ENCODE measurements at regions not wholly inside any gene's neighbourhood (a gene's known extent, or its start where the extent isn't known, plus 50 kb on each side); places are given as distances from the start of the nearest gene placed in this dataset.
"Not testable (repeated sequence)": the region's sequence is repeated elsewhere in the genome, so short reads cannot be mapped to it uniquely, and the experiment has no call there.

- no peak for DNase-seq (ENCODE audit: low read depth)
Measured at GRCh38 chr14:71748196-71748595, 184.0 kb upstream of the RGS6 start.

DNA sequence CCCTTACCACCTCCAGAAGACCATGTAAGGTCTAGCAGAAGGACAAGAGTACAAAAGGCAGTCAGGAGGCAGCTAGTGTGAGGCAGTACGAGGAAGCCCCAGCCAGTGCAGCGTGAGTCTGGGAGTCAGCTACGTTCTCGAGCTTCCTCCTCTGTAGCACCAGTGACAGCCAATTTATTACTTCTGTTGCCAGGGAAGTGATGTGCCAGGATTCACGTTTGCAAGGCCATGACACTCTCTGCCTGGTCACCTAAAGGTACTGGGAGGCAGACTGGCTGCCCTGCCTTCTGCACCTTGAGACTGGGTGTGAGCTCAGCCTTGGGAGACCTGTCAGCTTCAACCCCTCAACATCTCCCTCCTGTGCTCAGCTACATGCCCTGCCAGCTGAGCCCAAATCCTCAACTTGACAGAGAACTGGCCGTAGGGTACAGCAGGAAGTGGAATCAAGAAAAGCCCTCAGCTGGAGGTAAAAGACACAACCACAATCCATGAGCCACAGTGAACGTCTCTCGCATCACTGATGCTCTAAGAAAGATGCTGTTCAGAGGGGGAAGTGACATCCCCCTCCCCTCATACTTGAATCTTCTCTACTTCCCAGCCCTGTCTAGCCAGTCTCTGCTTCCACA, 182.5 kb upstream of the RGS6 start:
- DNase-seq (ENCODE audit: low read depth), result no peak

DNA sequence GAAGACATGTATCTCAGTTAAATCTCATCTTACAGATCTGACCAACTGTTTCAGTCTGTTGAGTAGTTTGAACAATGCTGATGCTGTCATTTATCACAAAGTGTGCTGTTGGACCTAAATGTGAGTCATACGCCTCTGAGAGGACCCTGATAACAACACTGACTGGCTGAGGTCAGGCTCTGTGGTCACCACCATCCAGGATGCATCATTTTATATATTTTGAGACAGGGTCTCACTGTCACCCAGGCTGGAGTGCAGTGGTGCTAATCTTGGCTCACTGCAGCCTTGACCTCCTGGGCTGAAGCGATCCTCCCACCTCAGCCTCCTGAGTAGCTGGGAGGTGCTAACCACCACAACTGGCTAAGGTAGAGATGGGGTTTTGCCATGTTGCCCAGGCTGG, 181.0 kb upstream of the RGS6 start:
- DNase-seq (ENCODE audit: low read depth), result no peak

DNA sequence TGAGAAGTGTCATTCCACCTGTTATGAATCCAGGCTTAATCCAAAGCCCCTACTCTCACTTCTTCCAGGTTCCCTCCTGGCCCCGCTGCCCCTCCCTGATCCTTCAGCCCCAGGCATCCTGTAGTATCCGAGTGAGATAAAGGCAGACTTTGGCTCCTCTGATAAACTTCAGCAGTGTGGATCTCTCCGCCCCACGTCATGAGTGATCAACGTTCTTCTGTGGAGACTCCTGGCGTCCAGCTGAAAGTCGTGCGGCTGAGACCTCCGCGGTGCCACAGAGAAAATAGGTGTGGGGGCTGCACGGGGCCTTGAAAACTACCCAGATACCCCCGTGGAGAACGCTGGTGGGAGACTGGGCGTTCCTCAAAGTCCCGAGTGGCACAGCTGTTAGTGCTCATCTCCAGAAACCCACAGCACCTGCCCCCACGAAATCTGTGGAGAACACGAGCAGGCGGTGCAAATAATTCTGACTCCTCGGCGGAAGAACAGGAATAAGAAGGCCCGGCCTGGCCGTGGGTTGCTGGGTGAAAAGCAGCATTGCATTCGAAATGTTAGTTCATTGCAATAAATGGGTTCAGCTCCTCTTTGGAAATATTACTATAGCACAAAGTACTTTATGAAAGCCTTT, 180.0 kb upstream of the RGS6 start:
- no peak for DNase-seq (ENCODE audit: low read depth)

GRCh38 chr14:71753126-71753830, 179.0 kb upstream of the RGS6 start:
- peak; percentile 85 for DNase-seq (ENCODE audit: low read depth)

GRCh38 chr14:71753976-71754375, 178.3 kb upstream of the RGS6 start:
- no peak for DNase-seq (ENCODE audit: low read depth)

- no peak for DNase-seq (ENCODE audit: low read depth)
Measured at GRCh38 chr14:71754422-71755095, 177.7 kb upstream of the RGS6 start.

- DNase-seq (ENCODE audit: low read depth), result no peak
Measured at GRCh38 chr14:71758229-71758951, 173.8 kb upstream of the RGS6 start.

- no peak for DNase-seq (ENCODE audit: low read depth)
Measured at GRCh38 chr14:71762575-71762974, 169.7 kb upstream of the RGS6 start.

- no peak for DNase-seq (ENCODE audit: low read depth)
Measured at GRCh38 chr14:71764701-71765382, 167.4 kb upstream of the RGS6 start.

GRCh38 chr14:71765505-71765904, 166.7 kb upstream of the RGS6 start:
- no peak for DNase-seq (ENCODE audit: low read depth)

DNA sequence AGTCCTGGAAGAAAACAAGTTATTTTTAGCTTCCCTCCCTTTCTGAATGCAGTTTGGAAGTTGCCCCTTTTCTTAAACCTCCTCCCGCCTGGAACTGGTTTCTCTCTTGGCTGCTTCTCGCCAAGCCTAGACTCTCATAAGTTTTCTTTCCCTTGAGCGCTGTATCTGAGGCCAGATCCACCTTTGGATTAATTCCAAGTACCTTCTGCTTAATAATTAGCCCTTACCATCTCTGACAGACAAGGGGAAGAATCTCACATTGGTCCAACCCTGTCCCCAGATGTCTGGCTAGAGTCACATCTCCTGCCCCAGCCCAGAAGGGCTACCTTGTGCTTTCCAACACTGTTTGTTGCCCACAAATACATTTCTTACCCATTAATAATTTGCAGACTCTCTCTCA, 161.8 kb upstream of the RGS6 start:
- DNase-seq (ENCODE audit: low read depth), result no peak

DNA sequence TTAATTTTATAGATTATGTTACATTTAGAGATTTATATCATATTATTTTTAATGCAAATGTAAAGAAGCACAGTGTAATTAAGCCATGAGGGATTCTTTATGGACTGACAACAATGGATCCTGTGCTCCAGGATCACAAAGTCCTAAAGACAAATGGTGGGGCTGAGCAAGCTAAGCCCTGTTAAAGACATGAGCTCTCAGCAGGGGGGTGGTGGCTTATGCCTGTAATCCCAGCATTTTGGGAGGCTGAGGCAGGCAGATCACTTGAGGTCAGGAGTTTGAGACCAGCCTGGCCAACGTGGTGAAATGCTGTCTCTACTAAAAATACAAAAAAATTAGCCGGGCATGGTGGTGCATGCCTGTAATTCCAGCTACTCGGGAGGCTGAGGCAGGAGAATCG, 160.8 kb upstream of the RGS6 start:
- DNase-seq (ENCODE audit: low read depth), result not testable (repeated sequence)

DNA sequence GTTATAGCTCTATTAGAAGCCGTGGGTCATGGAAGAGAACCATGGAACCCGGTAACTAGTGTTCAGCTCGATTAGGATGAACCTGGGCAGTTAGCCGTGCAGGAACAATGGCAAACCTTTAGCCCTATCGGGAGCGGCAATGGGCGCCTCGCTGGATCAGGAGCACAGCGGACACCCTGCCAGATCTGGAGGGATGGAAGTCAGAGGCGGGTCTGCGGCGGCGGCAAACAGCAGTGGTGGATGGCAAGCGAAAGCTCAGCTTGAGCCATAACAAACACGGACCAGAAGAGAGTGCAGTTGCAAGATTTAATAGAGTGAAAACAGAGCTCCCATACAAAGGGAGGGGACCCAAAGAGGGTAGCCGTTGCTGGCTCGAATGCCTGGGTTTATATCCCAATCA, 160.2 kb upstream of the RGS6 start:
- not testable (repeated sequence) for DNase-seq (ENCODE audit: low read depth)

GRCh38 chr14:71773898-71774481, 158.2 kb upstream of the RGS6 start:
- no peak for DNase-seq (ENCODE audit: low read depth)

DNA sequence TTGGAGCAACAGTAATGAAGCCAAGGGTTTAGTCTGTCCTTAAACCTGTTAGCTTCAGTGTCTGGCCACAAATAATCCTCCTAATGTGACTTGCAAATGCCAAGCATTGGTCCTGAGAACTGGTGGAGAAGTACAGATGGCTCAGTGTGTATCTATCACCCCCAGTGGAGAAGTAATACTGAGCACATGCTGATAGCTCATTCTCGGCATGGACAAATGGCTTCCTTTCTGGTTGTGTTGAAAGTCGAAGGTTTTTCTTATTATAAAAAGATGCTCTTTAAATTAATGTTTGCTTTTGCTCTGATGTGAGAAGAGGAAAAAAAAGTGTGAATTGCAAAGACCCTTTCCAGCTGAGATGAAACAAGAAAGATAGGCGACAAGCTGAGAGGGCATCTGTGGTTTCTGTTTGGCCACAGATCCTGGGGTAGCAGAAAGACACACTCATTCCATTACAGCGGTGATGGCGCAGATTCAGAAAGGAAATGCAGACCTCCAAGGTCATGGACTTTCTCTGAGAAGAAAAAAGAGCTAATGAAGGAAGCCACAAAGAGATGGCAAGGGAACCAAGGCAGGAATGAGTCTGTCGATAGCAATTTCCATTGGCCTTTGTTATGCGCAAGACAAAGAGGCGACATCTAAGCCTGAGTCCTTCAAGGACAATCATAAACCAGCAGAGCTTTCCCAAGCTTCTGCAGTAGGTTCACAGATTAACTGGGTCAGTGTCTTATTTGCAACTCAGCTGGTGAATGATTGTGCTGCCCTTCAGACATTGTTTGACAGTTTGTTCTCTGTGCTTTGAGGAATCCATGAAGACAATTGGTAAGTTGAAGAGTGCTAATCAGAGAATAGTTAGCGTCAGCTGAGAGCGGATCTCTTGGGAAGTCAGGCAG, 155.5 kb upstream of the RGS6 start:
- no peak for DNase-seq (ENCODE audit: low read depth)

DNA sequence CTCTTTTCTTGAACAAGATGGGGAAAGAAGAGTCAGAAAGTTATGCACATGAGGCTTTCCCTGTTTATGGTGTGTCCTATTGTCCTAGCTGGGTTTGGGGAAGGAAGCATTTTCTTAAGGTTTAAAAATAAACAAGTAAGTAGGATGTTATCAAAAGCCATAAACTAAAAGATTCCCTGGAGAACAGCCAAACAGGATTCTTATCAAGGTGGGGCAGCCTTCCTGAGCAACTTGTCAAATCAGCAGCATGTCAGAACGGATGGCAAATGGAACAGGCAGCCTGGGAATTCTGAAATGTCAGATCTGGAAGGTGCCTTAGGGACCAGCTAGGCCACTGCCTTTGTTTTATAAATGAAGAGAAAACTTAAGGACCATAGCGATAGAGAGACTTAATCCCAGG, 152.2 kb upstream of the RGS6 start:
- no peak for DNase-seq (ENCODE audit: low read depth)

DNA sequence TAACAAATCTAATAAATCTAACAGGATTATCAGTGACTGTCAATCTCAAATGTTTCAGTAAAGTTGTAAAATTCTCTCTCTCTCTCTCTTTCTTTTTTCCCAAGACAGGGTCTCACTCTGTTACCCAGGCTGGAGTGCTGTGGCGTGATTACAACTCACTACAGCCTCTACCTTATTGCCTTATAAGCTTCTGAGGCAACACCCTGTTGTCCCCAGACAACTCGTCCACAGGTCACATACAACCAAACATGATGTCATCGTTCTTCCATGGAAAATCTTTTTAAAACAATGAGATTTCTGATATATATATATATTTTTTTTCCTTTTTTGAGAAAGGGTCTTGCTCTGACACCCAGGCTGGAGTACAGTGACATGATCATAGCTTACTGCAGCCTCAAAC, 151.4 kb upstream of the RGS6 start:
- DNase-seq (ENCODE audit: low read depth), result no peak

- DNase-seq (ENCODE audit: low read depth), result no peak
Measured at GRCh38 chr14:71783088-71783487, 149.1 kb upstream of the RGS6 start.

GRCh38 chr14:71783786-71784185, 148.4 kb upstream of the RGS6 start:
- no peak for DNase-seq (ENCODE audit: low read depth)
